ENCODE measurements at regions not wholly inside any gene's neighbourhood (a gene's known extent, or its start where the extent isn't known, plus 50 kb on each side); places are given as distances from the start of the nearest gene placed in this dataset.

GRCh38 chr7:17022920-17023319 is 141.1 kb upstream of the AGR3 start:
- TF ChIP-seq FOXS1 (CRISPR knock-in tag; IDR thresholded peaks at IDR 0.05) (no peak), EHMT2 (IDR thresholded peaks at IDR 0.05; ENCODE audit: low read depth) (no peak), POLR2A (IDR thresholded peaks at IDR 0.05; ENCODE audit: low read length) (no peak), CHD4 (IDR thresholded peaks at IDR 0.05; ENCODE audit: borderline replicate concordance) (no peak)
- Histone ChIP-seq H3K4me2 (no peak overlapping the region), H3K4me1 (no peaks in the 10 kb centered on the region; the same call in 2 of the 3 replicates), H3K4me3 (no peak overlapping the region), H3K27ac (no peak overlapping the region), H3K9me3 (no peaks in the 10 kb centered on the region)
- FAIRE-seq (no peak), DNase-seq (ENCODE audit: low read depth in 1 of 2, low spot score in 1 of 2) (no peak), ATAC-seq (no peak)
- POLR2A ChIA-PET = no interaction called here
- WGBS (ENCODE audit: missing lambda C conversion rate) = 94% methylated on average over 3 of the region's 3 CpGs
- CTCF ChIA-PET = no interaction called here

GRCh38 chr7:17026269-17026668 is 144.5 kb upstream of the AGR3 start:
- FAIRE-seq = no peak
- no peak for TF ChIP-seq RARB (CRISPR knock-in tag; IDR thresholded peaks at IDR 0.05)
- TF ChIP-seq KDM5A (IDR thresholded peaks at IDR 0.05) = no peak
- TF ChIP-seq POLR2A (IDR thresholded peaks at IDR 0.05; ENCODE audit: low read length) = no peak
- TF ChIP-seq NFE2L2 (conservative IDR thresholded peaks at IDR 0.05; ENCODE audit: low read length) = no peak
- no peak for TF ChIP-seq MAX (IDR thresholded peaks at IDR 0.05)
- TF ChIP-seq RFX5 (IDR thresholded peaks at IDR 0.05) = no peak
- TF ChIP-seq ZC3H11A (IDR thresholded peaks at IDR 0.05) = no peak
- TF ChIP-seq MYC (IDR thresholded peaks at IDR 0.05; ENCODE audit: borderline replicate concordance, low read length) = no peak
- no peak for TF ChIP-seq BHLHE40 (IDR thresholded peaks at IDR 0.05; ENCODE audit: low read depth, low read length)
- TF ChIP-seq CHD4 (IDR thresholded peaks at IDR 0.05; ENCODE audit: borderline replicate concordance) = no peak
- no peak for TF ChIP-seq RCOR1 (IDR thresholded peaks at IDR 0.05; ENCODE audit: low read depth, low read length)
- TF ChIP-seq EHF (CRISPR knock-in tag; IDR thresholded peaks at IDR 0.05) = no peak
- no peak for TF ChIP-seq ZFP36 (IDR thresholded peaks at IDR 0.05; ENCODE audit: borderline replicate concordance, partially characterized antibody)
- TF ChIP-seq MAZ (IDR thresholded peaks at IDR 0.05; ENCODE audit: borderline replicate concordance, low read depth, low read length) = no peak

GRCh38 chr7:17027143-17027788 is 145.5 kb upstream of the AGR3 start:
- Histone ChIP-seq H3K9me3 (no peaks in the 10 kb centered on the region), H3K27ac (no peak overlapping the region), H3K4me1 (no peaks in the 10 kb centered on the region), H3K4me3 (no peak overlapping the region), H3K4me2 (no peak overlapping the region)
- ATAC-seq (no peak), DNase-seq (ENCODE audit: low read depth in 1 of 2, low spot score in 1 of 2) (no peak), FAIRE-seq (no peak)
- 76% methylated on average over 4 of the region's 4 CpGs for WGBS (ENCODE audit: missing lambda C conversion rate)
- POLR2A ChIA-PET = no interaction called here
- CTCF ChIA-PET = no interaction called here
- no peak for TF ChIP-seq BHLHE40 (IDR thresholded peaks at IDR 0.05; ENCODE audit: low read depth, low read length)
- no peak for TF ChIP-seq HDAC2 (IDR thresholded peaks at IDR 0.05)
- TF ChIP-seq RARB (CRISPR knock-in tag; IDR thresholded peaks at IDR 0.05) = no peak
- TF ChIP-seq CHD4 (IDR thresholded peaks at IDR 0.05; ENCODE audit: borderline replicate concordance) = no peak
- no peak for TF ChIP-seq NFE2L2 (conservative IDR thresholded peaks at IDR 0.05; ENCODE audit: low read length)
- TF ChIP-seq HOXB5 (CRISPR knock-in tag; IDR thresholded peaks at IDR 0.05) = no peak
- no peak for TF ChIP-seq PBX3 (IDR thresholded peaks at IDR 0.05)
- TF ChIP-seq E2F6 (IDR thresholded peaks at IDR 0.05; ENCODE audit: borderline replicate concordance, low read depth) = no peak
- TF ChIP-seq MAZ (IDR thresholded peaks at IDR 0.05; ENCODE audit: borderline replicate concordance, low read depth, low read length) = no peak
- no peak for TF ChIP-seq KDM5A (IDR thresholded peaks at IDR 0.05)
- TF ChIP-seq MAFK (IDR thresholded peaks at IDR 0.05; ENCODE audit: partially characterized antibody) = no peak
- no peak for TF ChIP-seq FOSL2 (IDR thresholded peaks at IDR 0.05)
- TF ChIP-seq FOSL2 (CRISPR knock-in tag; IDR thresholded peaks at IDR 0.05) = no peak
- TF ChIP-seq RAD21 (conservative IDR thresholded peaks at IDR 0.05 in 1 of 2, IDR thresholded peaks at IDR 0.05 in 1 of 2) = no peak
- no peak for TF ChIP-seq JUN (IDR thresholded peaks at IDR 0.05)
- TF ChIP-seq ZSCAN20 (CRISPR knock-in tag; IDR thresholded peaks at IDR 0.05) = no peak
- TF ChIP-seq ATOH8 (CRISPR knock-in tag; IDR thresholded peaks at IDR 0.05; ENCODE audit: low read depth) = no peak
- no peak for TF ChIP-seq EP300 (IDR thresholded peaks at IDR 0.05)
- no peak for TF ChIP-seq HOXB13 (CRISPR knock-in tag; IDR thresholded peaks at IDR 0.05; ENCODE audit: low read depth)
- TF ChIP-seq ELK1 (IDR thresholded peaks at IDR 0.05; ENCODE audit: low read depth, low read length) = no peak

More at GRCh38 chr7:17026269-17026668, 144.5 kb upstream of the AGR3 start:
- ATAC-seq = no peak
- no peak overlapping the region for H3K27ac ChIP-seq
- no peaks in the 10 kb centered on the region for H3K9me3 ChIP-seq
- DNase-seq (ENCODE audit: low read depth in 1 of 2, low spot score in 1 of 2) = no peak
- H3K4me1 ChIP-seq = no peaks in the 10 kb centered on the region; the same call in 2 of the 3 replicates
- no peak overlapping the region for H3K4me3 ChIP-seq
- 100% methylated on average over 3 of the region's 3 CpGs for WGBS (ENCODE audit: missing lambda C conversion rate)
- CTCF ChIA-PET = interaction anchor here (0.6 to 0.8 kb wide), 2 partner anchors 17 to 43 kb away, joined by 3 read pairs; no protein-coding TSS in a partner anchor
- POLR2A ChIA-PET = no interaction called here
- no peak overlapping the region for H3K4me2 ChIP-seq
